ENCODE measurements at regions not wholly inside any gene's neighbourhood (a gene's known extent, or its start where the extent isn't known, plus 50 kb on each side); places are given as distances from the start of the nearest gene placed in this dataset.

- ChIA-PET POLR2A (no interaction called here), CTCF (no interaction called here)
- DNase-seq (ENCODE audit: extremely low spot score): no peak
- no peak for TF ChIP-seq CTCF (IDR thresholded peaks at IDR 0.05; ENCODE audit: control extremely low read depth, extremely low read depth, low read depth, missing control alignments)
These were observed 132.4 kb upstream of the ITGA6 start for GRCh38 chr2:172294983-172295382.

GRCh38 chr2:172295677-172296076 lies 131.7 kb upstream of the ITGA6 start:
- TF ChIP-seq CTCF (IDR thresholded peaks at IDR 0.05; ENCODE audit: control extremely low read depth, extremely low read depth, low read depth, missing control alignments): no peak
- ChIA-PET POLR2A (no interaction called here), CTCF (no interaction called here)
- no peak for DNase-seq (ENCODE audit: extremely low spot score)

- no peak for DNase-seq (ENCODE audit: extremely low spot score)
- TF ChIP-seq CTCF (IDR thresholded peaks at IDR 0.05; ENCODE audit: control extremely low read depth, extremely low read depth, low read depth, missing control alignments): no peak
- POLR2A ChIA-PET: no interaction called here
- CTCF ChIA-PET: interaction anchor here (1.1 to 1.2 kb wide), 2 partner anchors 14 to 37 kb away, joined by 3 read pairs; no protein-coding TSS in a partner anchor
These were observed 130.9 kb upstream of the ITGA6 start for GRCh38 chr2:172296267-172297046.

- POLR2A ChIA-PET: no interaction called here
- CTCF ChIA-PET: interaction anchor here (1.0 to 1.9 kb wide), 3 partner anchors 14 to 90 kb away, joined by 3 to 5 read pairs (median 3); no protein-coding TSS in a partner anchor
- DNase-seq (ENCODE audit: extremely low spot score): no peak
- TF ChIP-seq CTCF (IDR thresholded peaks at IDR 0.05; ENCODE audit: control extremely low read depth, extremely low read depth, low read depth, missing control alignments): no peak
These were observed 129.9 kb upstream of the ITGA6 start for GRCh38 chr2:172297531-172297930.

GRCh38 chr2:172297950-172298349 lies 129.4 kb upstream of the ITGA6 start:
- CTCF ChIA-PET: interaction anchor here (1.0 to 1.9 kb wide), 2 partner anchors 14 to 90 kb away, joined by 3 to 5 read pairs; no protein-coding TSS in a partner anchor
- DNase-seq (ENCODE audit: extremely low spot score): no peak
- POLR2A ChIA-PET: no interaction called here
- no peak for TF ChIP-seq CTCF (IDR thresholded peaks at IDR 0.05; ENCODE audit: control extremely low read depth, extremely low read depth, low read depth, missing control alignments)

GRCh38 chr2:172299741-172300140 lies 127.6 kb upstream of the ITGA6 start:
- no peak for TF ChIP-seq CTCF (IDR thresholded peaks at IDR 0.05; ENCODE audit: control extremely low read depth, extremely low read depth, low read depth, missing control alignments)
- ChIA-PET POLR2A (no interaction called here), CTCF (no interaction called here)
- no peak for DNase-seq (ENCODE audit: extremely low spot score)
